ENCODE measurements at regions not wholly inside any gene's neighbourhood (a gene's known extent, or its start where the extent isn't known, plus 50 kb on each side); places are given as distances from the start of the nearest gene placed in this dataset.

DNA sequence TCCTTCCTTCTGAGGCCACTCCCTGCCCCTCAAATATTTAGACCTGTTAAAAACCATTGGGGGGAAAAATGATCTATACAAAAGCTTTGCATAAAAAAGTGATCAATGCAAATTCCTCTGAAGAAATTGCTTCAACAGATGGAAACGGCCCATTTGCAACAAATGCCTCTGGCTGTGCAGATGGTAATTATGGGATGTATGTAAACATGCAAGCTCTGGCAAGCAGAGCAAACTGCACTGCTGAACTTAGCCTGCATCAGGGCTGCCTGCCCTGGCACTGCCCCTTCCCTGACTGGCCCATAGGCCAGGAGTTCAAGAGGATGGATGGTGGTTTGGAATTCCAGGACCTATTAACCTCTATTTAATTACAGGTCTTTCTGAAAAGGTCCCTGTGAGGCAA lies 388.7 kb downstream of the MIAT start:
- TF ChIP-seq, protein P1, sequence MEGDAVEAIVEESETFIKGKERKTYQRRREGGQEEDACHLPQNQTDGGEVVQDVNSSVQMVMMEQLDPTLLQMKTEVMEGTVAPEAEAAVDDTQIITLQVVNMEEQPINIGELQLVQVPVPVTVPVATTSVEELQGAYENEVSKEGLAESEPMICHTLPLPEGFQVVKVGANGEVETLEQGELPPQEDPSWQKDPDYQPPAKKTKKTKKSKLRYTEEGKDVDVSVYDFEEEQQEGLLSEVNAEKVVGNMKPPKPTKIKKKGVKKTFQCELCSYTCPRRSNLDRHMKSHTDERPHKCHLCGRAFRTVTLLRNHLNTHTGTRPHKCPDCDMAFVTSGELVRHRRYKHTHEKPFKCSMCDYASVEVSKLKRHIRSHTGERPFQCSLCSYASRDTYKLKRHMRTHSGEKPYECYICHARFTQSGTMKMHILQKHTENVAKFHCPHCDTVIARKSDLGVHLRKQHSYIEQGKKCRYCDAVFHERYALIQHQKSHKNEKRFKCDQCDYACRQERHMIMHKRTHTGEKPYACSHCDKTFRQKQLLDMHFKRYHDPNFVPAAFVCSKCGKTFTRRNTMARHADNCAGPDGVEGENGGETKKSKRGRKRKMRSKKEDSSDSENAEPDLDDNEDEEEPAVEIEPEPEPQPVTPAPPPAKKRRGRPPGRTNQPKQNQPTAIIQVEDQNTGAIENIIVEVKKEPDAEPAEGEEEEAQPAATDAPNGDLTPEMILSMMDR (IDR thresholded peaks at IDR 0.05): no peak
- TF ChIP-seq POLR2A (IDR thresholded peaks at IDR 0.05): no peak
